SK-MEL-5 (cell line): ENCODE measurements at regions not wholly inside any gene's neighbourhood (a gene's known extent, or its start where the extent isn't known, plus 50 kb on each side); places are given as distances from the start of the nearest gene placed in this dataset.

Experiments used
- DNase-seq: peaks from one replicate; pipeline ENCODE4 v3.0.0-alpha.2; 2016; ENCODE audit warnings: low read depth, low spot score
- in situ Hi-C: cut with HindIII; loops from 2 replicates; pipeline ENCODE4 v1.10.0; 2016; ENCODE audit warnings: low sequenced_read_pairs, high pct_unique_total_duplicates, low pct_unique_long_range_greater_than_20kb

- in situ Hi-C loops: no loop called here
- no peak for DNase-seq
Observed at GRCh38 chr9:7936996-7937395, 137.4 kb upstream of the DMAC1 start.

GRCh38 chr9:7936163-7936562, 136.6 kb upstream of the DMAC1 start:
- in situ Hi-C loops: no loop called here
- no peak for DNase-seq

GRCh38 chr9:7935681-7936080, 136.1 kb upstream of the DMAC1 start:
- in situ Hi-C loops: no loop called here
- DNase-seq: no peak

DNA sequence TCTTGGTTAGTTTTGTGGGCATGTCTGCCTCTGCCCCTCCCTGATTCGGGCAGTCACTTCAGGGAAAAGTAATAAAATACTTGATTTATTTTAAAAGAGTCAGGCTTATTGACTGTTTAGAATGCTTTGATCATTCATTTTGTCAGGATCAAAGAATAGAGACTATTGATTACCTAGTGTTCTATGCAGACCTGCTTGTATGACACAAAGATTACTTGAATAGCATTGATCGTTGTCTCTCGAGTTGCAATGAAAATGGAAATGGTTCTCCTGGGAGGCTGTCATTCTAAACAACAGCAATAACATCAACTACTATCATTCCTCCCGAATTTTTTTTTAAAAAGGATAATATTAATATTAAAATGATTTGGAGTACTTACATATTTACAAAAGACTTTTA, 133.2 kb upstream of the DMAC1 start:
- in situ Hi-C loops: no loop called here
- no peak for DNase-seq

- DNase-seq: no peak
- in situ Hi-C loops: no loop called here
Observed at GRCh38 chr9:7930613-7931012, 131.0 kb upstream of the DMAC1 start.

- DNase-seq: no peak
Observed at GRCh38 chr9:7921545-7922197, 122.1 kb upstream of the DMAC1 start.

GRCh38 chr9:7912037-7912535, 112.5 kb upstream of the DMAC1 start:
- in situ Hi-C loops: no loop called here
- peak; percentile 68 for DNase-seq

More at GRCh38 chr9:7921545-7922197, 122.1 kb upstream of the DMAC1 start:
- in situ Hi-C loops: no loop called here

DNA sequence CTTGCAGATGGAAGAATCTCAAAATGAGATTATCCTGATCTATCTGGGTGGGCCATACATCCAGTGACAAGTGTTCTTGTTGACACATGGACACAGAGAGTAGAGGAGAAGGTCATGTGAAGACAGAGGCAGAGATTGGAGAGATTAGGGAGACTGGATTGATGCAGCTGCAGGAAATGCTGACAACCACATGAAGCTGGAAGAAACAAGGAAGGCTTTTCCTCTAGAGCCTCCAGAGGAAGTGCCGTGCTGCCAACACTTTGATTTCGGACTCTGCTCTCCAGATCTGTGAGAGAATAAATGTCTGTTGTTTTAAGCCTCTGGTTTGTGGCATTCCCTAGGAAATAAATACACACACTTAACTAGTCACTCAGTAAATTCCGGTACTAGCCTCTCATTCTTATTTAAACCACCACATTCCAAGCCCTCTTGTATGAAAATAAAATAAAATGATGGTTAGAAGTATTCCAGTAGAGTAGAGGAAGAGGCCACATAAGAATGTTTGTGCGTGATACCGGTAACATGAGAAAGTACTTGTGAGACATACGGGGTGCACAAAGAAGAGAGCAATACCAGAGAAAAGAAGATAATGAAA, 110.9 kb upstream of the DMAC1 start:
- peak; percentile 71 for DNase-seq
- in situ Hi-C loops: no loop called here

- in situ Hi-C loops: no loop called here
- DNase-seq: no peak
Observed at GRCh38 chr9:7909537-7909936, 110.0 kb upstream of the DMAC1 start.

DNA sequence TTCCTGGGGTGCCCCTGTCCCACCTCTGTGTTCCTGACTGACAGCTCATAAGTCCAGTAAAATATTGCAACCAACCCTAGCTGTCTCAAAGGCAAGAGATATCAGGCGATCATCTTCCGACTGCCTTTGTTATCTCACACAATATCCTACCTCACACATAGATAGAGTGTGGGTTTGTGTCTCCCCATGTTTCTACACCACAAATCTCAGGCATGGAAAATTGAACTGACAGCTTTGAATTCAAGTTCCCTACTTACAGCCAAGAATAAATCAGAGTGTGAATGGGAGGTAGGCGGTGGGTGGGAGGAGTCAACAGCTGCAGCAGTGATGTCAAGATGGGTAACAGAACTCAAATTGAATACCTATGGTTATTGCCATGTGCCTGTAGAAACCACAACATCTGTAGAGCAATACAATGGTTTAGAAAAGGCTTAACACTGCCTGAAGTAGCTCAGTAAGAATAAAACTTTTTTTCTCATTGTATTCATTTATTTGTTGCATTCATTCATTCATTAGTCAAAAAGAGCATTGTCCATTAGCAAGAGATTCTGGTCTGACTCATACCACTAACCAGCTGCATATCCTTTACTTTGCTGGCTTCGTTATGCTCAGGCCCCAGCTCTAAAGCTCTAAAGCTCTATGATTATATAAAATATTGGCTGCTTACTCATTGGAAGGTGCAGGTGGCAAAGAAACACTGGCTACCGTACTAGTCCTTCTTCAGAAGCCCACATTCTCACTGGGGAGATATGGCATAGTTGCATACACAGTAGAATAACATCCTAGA, 108.2 kb upstream of the DMAC1 start:
- DNase-seq: no peak
- in situ Hi-C loops: no loop called here

DNA sequence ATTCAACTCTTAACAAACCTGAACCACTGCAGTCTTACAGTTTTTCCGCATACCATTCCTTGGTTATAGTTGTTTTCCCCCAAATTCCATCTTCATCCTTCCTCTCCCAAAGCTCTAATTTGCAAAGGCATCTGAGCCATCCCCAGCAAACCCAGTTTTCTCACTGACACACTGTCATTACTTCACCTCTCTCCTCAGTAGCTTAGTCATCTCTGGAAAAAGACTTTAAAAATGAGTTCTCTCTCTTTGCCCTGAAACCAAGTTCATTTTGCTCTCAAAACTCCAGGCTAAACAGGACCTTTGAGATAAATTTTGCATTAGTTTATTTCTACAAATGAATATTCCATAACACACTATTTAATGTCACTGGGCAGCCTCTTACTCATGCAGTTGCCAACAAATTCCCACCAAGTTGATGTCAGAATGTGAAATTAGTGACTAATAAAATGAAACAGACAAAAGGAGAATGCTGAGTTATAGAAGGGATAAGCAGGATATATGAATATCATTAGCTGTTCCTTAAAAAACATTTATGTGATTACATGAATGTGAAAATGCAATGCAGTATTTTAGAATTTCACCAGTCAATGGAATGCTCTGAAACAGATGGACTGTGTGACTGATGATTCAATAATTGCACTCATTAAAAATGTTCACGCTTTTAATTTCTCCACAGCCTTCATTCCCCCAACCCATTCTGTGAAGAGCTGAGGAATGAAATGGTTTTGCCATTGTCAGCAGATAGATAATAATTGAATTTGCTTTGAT, 107.4 kb upstream of the DMAC1 start:
- in situ Hi-C loops: no loop called here
- no peak for DNase-seq

GRCh38 chr9:7901621-7902020, 102.0 kb upstream of the DMAC1 start:
- no peak for DNase-seq
- in situ Hi-C loops: no loop called here

DNA sequence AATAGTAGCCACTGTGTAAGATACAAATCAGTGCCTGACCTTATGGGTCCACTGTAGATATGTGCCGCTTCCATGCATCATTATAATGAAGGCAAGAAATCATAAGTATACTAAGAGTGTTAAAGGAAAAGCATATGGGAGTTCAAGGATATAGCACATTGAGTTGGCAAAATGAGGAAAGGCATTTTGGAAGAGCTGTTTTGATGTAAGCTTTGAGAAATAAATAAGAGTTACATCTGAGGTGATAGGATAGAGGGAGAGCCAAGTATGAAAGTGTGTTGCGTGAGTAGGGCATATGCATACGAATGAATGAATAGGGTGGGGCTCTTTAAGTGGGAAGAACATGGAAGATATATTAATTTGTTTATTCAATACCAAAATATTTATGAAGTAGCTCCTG, 101.0 kb upstream of the DMAC1 start:
- DNase-seq: no peak
- in situ Hi-C loops: no loop called here

DNA sequence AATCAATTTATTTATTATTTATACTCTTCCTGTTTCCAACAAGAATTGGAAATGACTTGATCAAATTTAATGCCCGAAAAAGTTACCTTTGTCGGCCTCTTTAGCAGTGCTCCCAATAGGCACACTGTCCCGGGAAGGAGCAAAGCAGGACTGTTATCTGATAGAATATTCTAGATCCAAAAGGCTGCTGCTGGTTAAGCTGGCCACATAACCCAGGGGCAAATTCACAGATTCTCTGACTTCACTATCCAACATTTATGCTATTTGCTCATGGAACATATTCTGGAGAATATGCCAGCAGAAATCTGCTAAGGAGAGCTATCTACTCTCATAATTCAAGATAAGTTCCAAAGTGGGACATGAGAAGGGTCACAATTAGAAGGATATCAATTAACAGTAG, 100.2 kb upstream of the DMAC1 start:
- in situ Hi-C loops: no loop called here
- DNase-seq: no peak

GRCh38 chr9:7894231-7894630, 94.7 kb upstream of the DMAC1 start:
- in situ Hi-C loops: no loop called here
- no peak for DNase-seq

GRCh38 chr9:7892975-7893374, 93.4 kb upstream of the DMAC1 start:
- in situ Hi-C loops: no loop called here
- no peak for DNase-seq

GRCh38 chr9:7879551-7880245, 80.1 kb upstream of the DMAC1 start:
- DNase-seq: no peak
- in situ Hi-C loops: no loop called here
